Transverse colon (tissue), 4 donors: ENCODE measurements at regions not wholly inside any gene's neighbourhood (a gene's known extent, or its start where the extent isn't known, plus 50 kb on each side); places are given as distances from the start of the nearest gene placed in this dataset.

ENCODE experiments used
- DNase-seq: peaks from one replicate; pipeline ENCODE4 v3.0.0-alpha.2; 2019
- H3K27ac ChIP-seq, 4 donors: fragments of 200-600 bp; sonication (generic); 2 replicates each; pipeline ENCODE4 v1.5.1; 2016 to 2018; ENCODE audit warnings: inconsistent platforms in 4 of 4
- H3K27me3 ChIP-seq: fragments of 200-600 bp; sonication (generic); 2 replicates; pipeline ENCODE4 v1.5.1; 2017; ENCODE audit warnings: inconsistent platforms
- H3K36me3 ChIP-seq, 4 donors: fragments of 200-600 bp; sonication (generic); 2 replicates each; pipeline ENCODE4 v1.5.1; 2017 to 2019; ENCODE audit warnings: inconsistent platforms in 4 of 4
- H3K4me1 ChIP-seq, 4 donors: fragments of 200-600 bp; sonication (generic); 2 replicates each; pipeline ENCODE4 v1.5.1; 2017 to 2020; ENCODE audit warnings: inconsistent platforms in 4 of 4
- H3K4me3 ChIP-seq, 4 donors: fragments of 200-600 bp; sonication (generic); 1 replicate in 1 of 4; 2 replicates in 3 of 4; pipeline versions ENCODE4 v1.5.1 to v1.6.1; 2017 to 2019; ENCODE audit warnings: inconsistent platforms in 4 of 4
- H3K9me3 ChIP-seq, 2 donors: fragments of 200-600 bp; sonication (generic); 2 replicates each; pipeline ENCODE4 v1.5.1; 2017 to 2019; ENCODE audit warnings: inconsistent platforms in 2 of 2
- EP300 ChIP-seq: sonication (generic); formaldehyde crosslinking; IDR thresholded peaks from one replicate; pipeline ENCODE4 v1.6.1; 2017; ENCODE audit warnings: antibody characterized with exemption, low read depth
- POLR2A ChIP-seq: fragments of 450-650 bp; IDR thresholded peaks from one replicate; pipeline ENCODE4 v1.6.1; 2016; ENCODE audit warnings: antibody characterized with exemption, mild to moderate bottlenecking, moderate library complexity
- POLR2AphosphoS5 ChIP-seq, 3 donors: sonication (generic); formaldehyde crosslinking; IDR thresholded peaks; one replicate each; pipeline ENCODE4 v1.6.1; 2016; ENCODE audit warnings: antibody characterized with exemption in 3 of 3
- WGBS, 2 donors: methylation state at CpG; one replicate each; pipeline ENCODE4 v1.1.5; 2018; ENCODE audit warnings: low coverage in 1 of 2; 5-methylcytosine and 5-hydroxymethylcytosine counted together
- in situ Hi-C, 4 donors: fragments of 200-750 bp; cut with MboI; loops; one replicate each; pipeline versions ENCODE4 v1.15.0 to v1.15.1; 2017; ENCODE audit warnings: low sequenced_read_pairs in 3 of 4, low pct_ligation_motif_present in 1 of 4, low pct_unique_long_range_greater_than_20kb in 1 of 4
- intact Hi-C: fragments of 100-400 bp; cut with DNase I; formaldehyde crosslinking; loops from one replicate; pipeline ENCODE4 v1.15.1; 2023; ENCODE audit warnings: low total_unique reads
- TF ChIP-seq, protein P1 (sequence below), 5 experiments: fragments of 200-600 bp in 3 of 5; fragments of 450-650 bp in 2 of 5; sonication (generic) in 3 of 5; IDR thresholded peaks; 1 replicate in 2 of 5; 2 replicates in 3 of 5; pipeline ENCODE4 v1.5.1; 2016 to 2017; ENCODE audit warnings: antibody characterized with exemption in 5 of 5, inconsistent platforms in 3 of 5, mild to moderate bottlenecking in 2 of 5, moderate library complexity in 1 of 5

DNA sequence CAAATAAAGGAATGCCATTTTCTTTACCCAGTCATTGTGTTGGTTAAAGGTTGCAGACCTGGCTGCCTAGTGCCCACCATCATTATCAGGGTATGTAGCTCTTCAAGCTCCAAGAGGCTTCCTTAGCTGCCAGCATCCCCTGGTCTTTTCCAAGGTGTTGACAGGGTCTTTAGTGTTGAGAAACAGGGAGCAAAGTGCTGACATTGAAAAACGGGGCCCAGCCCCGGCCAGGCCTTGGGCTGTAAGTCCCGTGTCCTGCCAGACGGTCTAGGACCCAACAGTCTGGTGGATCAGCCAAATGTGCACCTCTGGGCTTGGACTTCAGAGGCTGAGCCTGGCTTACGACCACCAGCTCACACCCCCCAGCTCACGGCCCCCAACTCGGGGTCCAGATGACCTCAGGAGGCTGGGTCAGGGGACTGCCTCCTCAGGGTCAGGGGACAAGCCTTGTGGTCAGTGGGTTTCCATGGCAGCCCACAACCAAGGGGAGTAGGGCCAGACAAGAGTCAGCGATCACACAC is 114.4 kb upstream of the MLN start:
- H3K9me3 ChIP-seq: no peaks in the 10 kb centered on the region
- in situ Hi-C loops: no loop called here
- no peak overlapping the region for H3K27ac ChIP-seq
- H3K4me1 ChIP-seq: peaks cover 0 to 6% (median 0%) of the 10 kb centered on the region in 4 donors
- intact Hi-C loops: no loop called here
- 84% methylated on average over 8 of the region's 8 CpGs; no CpG with 5 or more reads in 1 of the 2 donors for WGBS, 2 donors
- TF ChIP-seq POLR2AphosphoS5 (IDR thresholded peaks at IDR 0.05): no peak
- no peak for TF ChIP-seq POLR2A
- TF ChIP-seq EP300: no peak
- TF ChIP-seq, protein P1, sequence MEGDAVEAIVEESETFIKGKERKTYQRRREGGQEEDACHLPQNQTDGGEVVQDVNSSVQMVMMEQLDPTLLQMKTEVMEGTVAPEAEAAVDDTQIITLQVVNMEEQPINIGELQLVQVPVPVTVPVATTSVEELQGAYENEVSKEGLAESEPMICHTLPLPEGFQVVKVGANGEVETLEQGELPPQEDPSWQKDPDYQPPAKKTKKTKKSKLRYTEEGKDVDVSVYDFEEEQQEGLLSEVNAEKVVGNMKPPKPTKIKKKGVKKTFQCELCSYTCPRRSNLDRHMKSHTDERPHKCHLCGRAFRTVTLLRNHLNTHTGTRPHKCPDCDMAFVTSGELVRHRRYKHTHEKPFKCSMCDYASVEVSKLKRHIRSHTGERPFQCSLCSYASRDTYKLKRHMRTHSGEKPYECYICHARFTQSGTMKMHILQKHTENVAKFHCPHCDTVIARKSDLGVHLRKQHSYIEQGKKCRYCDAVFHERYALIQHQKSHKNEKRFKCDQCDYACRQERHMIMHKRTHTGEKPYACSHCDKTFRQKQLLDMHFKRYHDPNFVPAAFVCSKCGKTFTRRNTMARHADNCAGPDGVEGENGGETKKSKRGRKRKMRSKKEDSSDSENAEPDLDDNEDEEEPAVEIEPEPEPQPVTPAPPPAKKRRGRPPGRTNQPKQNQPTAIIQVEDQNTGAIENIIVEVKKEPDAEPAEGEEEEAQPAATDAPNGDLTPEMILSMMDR (IDR thresholded peaks at IDR 0.05): no peak
- no peaks in the 10 kb centered on the region for H3K27me3 ChIP-seq
- H3K36me3 ChIP-seq: no peaks in the 10 kb centered on the region
- DNase-seq: no peak
- no peak overlapping the region for H3K4me3 ChIP-seq

DNA sequence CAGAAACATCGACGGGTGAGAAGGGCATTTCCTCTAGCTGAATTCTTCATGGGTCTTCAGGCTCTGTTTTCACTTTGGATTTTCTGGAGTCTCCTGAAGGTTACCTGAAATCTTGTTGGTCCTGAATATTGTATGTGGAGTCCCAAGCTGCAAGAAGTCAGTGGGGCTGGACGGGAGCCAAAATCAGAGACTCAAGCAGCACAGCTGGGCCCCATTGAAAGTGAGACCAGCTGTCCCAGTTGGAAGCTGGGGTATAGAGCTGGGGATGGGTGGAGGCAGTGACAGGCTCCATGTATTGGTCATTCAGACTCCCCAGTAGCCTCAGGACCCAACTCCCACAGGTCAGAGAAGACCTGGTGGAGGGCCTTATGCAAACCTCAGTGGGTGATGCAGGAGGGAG is 111.3 kb upstream of the MLN start:
- Histone ChIP-seq H3K27ac (no peak overlapping the region), H3K4me1 (peaks cover 0 to 11% (median 0%) of the 10 kb centered on the region in 4 donors), H3K4me3 (no peak overlapping the region), H3K36me3 (no peaks in the 10 kb centered on the region), H3K27me3 (no peaks in the 10 kb centered on the region), H3K9me3 (no peaks in the 10 kb centered on the region)
- intact Hi-C loops: no loop called here
- in situ Hi-C loops: no loop called here
- WGBS, 2 donors: 42 to 60% methylated on average over 2 to 3 of the region's 3 CpGs
- no peak for DNase-seq
- no peak for TF ChIP-seq POLR2A
- TF ChIP-seq POLR2AphosphoS5 (IDR thresholded peaks at IDR 0.05): no peak
- TF ChIP-seq EP300: no peak
- TF ChIP-seq, protein P1 (IDR thresholded peaks at IDR 0.05): no peak

GRCh38 chr6:33914645-33915044 is 110.8 kb upstream of the MLN start:
- Histone ChIP-seq H3K27me3 (no peaks in the 10 kb centered on the region), H3K4me3 (no peak overlapping the region), H3K4me1 (peaks cover 0 to 11% (median 0%) of the 10 kb centered on the region in 4 donors), H3K27ac (no peak overlapping the region), H3K9me3 (no peaks in the 10 kb centered on the region), H3K36me3 (no peaks in the 10 kb centered on the region)
- TF ChIP-seq, protein P1 (IDR thresholded peaks at IDR 0.05): no peak
- TF ChIP-seq POLR2AphosphoS5 (IDR thresholded peaks at IDR 0.05) (no peak), EP300 (no peak), POLR2A (no peak)
- 60% methylated on average over 8 of the region's 8 CpGs; no CpG with 5 or more reads in 1 of the 2 donors for WGBS, 2 donors
- peak; percentile 29 for DNase-seq
- in situ Hi-C loops (no loop called here), intact Hi-C loops (no loop called here)

DNA sequence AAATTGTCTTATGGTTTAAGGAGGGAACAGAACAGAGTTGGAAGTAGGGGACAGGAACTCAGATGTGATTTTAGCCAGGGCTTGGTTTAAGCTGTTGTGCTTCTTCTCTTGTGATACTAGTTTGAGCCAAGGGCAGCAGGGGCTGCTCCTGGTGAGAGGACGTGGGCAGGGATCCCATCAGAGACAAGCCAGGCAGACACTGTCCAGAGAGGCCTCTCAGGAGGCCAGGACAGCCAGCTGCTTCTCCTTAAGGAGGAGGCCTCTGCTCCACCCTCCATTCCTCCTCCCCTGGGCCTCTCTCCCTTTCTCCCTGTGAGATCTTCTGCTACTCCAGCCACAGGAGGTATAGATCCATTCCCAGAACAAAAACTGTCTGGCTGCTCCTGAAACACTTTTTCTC is 108.4 kb upstream of the MLN start:
- H3K27ac ChIP-seq: no peak overlapping the region
- intact Hi-C loops: no loop called here
- H3K9me3 ChIP-seq: no peaks in the 10 kb centered on the region
- no peak overlapping the region for H3K4me3 ChIP-seq
- no peak for TF ChIP-seq POLR2A
- TF ChIP-seq POLR2AphosphoS5 (IDR thresholded peaks at IDR 0.05): peak; percentile 52 to 84 (median 73)
- TF ChIP-seq EP300: no peak
- TF ChIP-seq, protein P1 (IDR thresholded peaks at IDR 0.05): no peak
- no peaks in the 10 kb centered on the region for H3K36me3 ChIP-seq
- H3K27me3 ChIP-seq: no peaks in the 10 kb centered on the region
- no peak for DNase-seq
- H3K4me1 ChIP-seq: peaks cover 0 to 11% (median 0%) of the 10 kb centered on the region in 4 donors
- in situ Hi-C loops: no loop called here
- 71% methylated on average over 1 of the region's 1 CpG; no CpG with 5 or more reads in 1 of the 2 donors for WGBS, 2 donors
